GM23248 (cell line): ENCODE measurements at regions not wholly inside any gene's neighbourhood (a gene's known extent, or its start where the extent isn't known, plus 50 kb on each side); places are given as distances from the start of the nearest gene placed in this dataset.

Experiments used
- EZH2 ChIP-seq: fragments of 200-600 bp; sonication (generic); IDR thresholded peaks from 2 replicates; pipeline ENCODE4 v1.6.1; 2018; ENCODE audit warnings: antibody characterized with exemption, mild to moderate bottlenecking; ENCODE audit not compliant: insufficient read depth, poor library complexity, severe bottlenecking
- EZH2phosphoT487 ChIP-seq: fragments of 200-600 bp; sonication (generic); IDR thresholded peaks from 2 replicates; pipeline ENCODE4 v1.6.1; 2018; ENCODE audit warnings: antibody characterized with exemption, moderate library complexity, mild to moderate bottlenecking, low read depth; ENCODE audit not compliant: insufficient read depth

DNA sequence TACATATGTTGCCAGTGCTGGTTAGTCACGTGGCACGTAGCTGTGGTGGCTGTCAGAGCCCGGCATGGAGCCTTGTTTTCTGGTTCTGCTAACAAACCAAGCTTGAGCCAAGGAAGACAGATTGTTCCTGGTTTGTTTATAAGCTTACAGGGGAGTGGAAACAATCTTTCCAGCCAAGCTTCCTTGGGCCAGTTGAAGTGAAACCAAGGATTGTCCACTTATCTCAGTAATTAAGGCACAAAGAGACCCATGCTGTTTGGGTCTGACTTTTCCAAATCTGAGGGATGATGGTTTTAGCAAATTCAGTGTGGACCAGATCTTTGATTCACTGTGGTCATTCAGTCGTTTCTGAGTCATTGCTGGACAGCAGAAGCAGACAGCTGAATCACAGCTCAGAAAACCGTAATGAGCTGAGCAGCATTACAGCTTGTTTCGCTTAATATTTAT lies 297.3 kb upstream of the COBL start:
- no peak for TF ChIP-seq EZH2
- no peak for TF ChIP-seq EZH2phosphoT487
